ENCODE measurements at regions not wholly inside any gene's neighbourhood (a gene's known extent, or its start where the extent isn't known, plus 50 kb on each side); places are given as distances from the start of the nearest gene placed in this dataset.

DNA sequence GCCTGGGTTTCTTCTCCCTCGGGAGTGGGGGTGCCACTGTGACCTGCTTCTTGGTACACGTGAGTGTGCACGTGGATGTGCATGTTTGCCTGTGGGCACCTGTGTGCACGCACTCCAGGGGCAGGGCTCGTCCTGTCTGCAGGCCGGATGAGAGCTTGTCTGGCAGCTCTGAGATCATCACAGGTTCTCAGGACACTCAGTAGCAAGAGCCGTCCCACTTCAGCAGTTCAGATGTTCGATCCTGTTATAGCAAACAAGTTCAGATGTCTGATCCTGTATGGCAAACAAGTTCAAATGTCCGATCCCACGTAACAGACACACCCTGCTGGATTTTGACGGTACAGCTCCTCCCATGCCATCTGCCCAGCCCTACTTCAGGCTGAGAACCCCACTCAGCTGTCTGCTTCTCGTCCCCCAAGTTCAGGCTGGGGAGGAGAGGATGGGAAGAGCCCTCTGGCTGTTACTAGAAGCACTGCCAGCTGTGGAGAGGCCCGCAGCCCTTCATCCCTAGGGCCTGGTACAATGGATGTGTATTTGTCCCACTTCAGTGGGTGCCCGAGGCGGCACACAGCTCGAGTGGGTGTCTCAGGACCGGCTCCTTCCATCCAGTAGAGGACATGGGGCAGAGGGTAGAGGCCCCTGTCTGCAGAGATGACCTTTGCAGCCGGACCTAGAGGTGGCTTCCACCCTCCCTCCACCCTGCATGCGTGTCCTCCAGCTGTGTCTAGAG, 1126.9 kb downstream of the BRD1 start:
- no peak for DNase-seq (ENCODE audit: low read depth in 3 of 3)

DNA sequence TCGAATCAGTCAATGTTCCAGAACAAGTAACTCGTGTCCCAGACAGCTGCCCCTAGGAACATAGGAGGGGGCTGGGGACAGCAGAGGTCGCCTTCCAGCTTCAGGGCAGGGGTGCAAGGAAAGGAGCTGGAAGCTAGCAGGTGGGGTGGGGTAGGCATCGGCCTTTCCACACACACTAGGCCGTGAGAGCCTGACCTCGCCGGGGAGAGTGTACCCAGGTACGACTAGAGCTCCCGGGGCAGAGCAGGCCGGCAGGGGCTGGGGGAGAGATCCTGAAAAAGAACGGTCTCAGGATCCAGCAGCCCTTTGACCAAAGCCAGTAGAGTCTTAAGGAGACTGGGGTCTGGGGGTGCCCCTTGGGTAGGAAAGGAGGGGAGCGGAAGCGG, 1127.5 kb downstream of the BRD1 start:
- DNase-seq (ENCODE audit: low read depth in 3 of 3), result no peak

DNA sequence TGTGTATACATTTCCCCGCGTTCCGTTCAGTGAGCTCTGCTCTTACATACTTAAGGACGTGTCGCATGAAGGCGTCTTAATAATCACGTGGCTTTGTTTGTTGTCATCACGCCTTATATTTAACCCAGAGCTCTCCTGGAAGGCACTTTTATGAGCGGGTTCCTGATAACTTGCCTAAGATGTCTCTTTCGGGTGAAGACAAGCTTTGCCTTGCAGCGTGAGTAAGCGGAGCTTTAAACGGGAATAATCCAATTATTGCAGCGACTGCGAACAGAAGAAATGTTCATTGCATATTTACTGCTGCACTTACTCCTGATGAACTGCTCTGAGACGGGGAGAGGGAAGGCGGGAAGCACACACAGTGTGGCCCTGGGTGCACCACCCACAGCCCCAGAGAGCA, 1128.2 kb downstream of the BRD1 start:
- no peak for DNase-seq (ENCODE audit: low read depth in 3 of 3)

DNA sequence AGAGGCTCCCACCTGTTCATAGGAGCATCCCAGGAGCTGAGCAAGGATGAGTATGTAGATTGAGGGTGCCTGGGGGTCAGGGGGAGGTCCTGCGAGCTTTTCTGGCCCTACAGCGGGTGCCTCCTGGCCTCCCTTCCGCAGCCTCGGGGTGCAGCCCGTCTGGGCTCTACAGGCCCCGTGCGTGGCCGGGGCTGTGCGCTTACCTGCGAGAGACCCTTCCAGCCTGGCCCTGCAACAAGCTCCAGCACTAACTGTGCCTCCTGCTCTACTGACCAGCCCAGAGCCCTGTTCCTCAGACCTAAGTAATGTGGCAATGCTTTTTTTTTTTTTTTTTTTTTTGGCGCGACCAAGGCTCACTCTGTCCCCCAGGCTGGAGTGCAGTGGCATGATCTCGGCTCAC, 1129.1 kb downstream of the BRD1 start:
- no peak for DNase-seq (ENCODE audit: low read depth in 3 of 3)

DNA sequence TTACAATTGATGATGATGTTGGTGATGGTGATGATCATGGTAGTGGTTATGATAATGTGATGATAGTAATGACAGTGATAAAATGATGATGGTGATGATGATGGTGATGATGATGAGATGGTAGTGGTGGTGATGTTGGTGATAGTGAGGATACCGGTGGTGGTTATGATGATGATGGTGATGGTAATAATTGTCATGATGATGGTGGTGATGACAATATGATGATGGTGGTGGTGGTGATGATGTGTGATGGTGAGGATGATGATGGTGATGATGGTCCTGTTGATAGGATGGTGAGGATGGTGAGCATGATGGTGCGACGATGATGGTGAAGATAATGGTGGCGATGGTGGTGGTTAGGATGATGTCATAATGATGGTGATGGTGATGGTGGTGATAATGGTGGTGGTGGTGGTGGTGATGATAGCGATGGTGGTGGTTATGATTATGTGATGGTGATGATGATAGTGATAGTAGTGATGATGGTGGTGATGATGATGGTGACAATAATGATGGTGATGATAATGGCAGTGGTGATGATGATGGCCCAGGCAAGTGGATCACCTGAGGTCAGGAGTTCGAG, 1129.9 kb downstream of the BRD1 start:
- DNase-seq (ENCODE audit: low read depth in 3 of 3), result no peak

DNA sequence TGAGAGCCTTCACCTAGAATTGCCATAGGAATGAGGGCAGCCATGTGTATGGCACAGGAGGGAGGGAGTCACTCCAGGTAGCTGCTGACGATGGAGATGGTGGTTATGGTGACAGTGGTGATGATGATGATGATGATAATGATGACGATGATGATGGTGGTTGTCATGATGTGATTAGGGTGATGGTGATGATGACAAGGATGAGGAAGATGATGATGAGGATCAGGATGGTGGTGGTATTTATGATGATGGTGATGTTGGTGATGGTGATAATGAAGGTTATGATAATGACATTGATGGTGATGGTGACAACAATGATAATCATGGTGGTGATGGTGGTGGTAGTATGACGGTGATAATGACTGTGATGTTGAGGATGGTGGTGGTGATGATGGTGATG, 1130.5 kb downstream of the BRD1 start:
- no peak for DNase-seq (ENCODE audit: low read depth in 3 of 3)

DNA sequence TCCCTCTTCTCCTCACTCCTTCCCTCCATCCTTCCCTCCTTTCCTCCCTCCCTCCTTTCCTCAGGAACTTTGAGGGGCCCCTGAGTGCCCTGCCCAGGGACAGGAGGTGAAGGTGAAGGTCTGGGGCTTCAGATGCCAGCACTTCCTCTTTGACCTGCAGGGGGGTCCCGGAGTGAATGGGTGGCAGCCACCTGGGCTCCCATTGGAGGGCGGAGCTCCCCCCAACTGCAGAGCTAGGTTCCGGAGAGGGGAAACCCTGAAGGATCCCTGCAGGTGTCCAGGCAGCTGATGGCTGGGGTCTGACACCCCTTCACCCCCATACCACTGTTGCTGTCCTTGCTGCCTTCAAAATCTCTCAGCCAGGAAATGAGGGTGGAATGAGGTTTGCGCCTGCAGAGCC, 1131.3 kb downstream of the BRD1 start:
- DNase-seq (ENCODE audit: low read depth in 3 of 3), result no peak

- no peak for DNase-seq (ENCODE audit: low read depth in 3 of 3)
These were observed 1131.9 kb downstream of the BRD1 start for GRCh38 chr22:48695731-48696305.

DNA sequence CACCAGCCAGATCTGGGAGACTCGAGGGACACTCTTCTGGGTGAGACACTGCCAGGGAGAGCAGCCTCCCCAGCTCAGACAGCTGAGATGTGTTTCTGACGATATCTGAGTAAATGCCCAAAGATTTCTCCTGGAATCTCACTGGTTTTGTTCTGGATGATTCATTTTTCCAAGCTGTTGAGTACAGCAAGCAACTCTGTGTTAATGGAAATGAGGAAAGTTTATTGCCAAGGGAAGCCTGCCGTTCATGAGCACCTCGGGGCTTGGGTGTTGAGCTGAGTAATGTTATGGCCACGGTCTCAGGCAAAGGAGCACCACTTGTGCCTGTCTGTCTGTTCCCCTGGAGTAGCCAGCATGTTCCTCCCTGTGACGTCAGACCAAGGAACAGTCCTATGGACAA, 1132.4 kb downstream of the BRD1 start:
- no peak for DNase-seq (ENCODE audit: low read depth in 3 of 3)

- no peak for DNase-seq (ENCODE audit: low read depth in 3 of 3)
These were observed 1133.3 kb downstream of the BRD1 start for GRCh38 chr22:48694296-48694883.

GRCh38 chr22:48693377-48694135, 1134.1 kb downstream of the BRD1 start:
- no peak for DNase-seq (ENCODE audit: low read depth in 3 of 3)

GRCh38 chr22:48692734-48693376, 1134.8 kb downstream of the BRD1 start:
- DNase-seq (ENCODE audit: low read depth in 3 of 3), result no peak

GRCh38 chr22:48691431-48691851, 1136.2 kb downstream of the BRD1 start:
- no peak for DNase-seq (ENCODE audit: low read depth in 3 of 3)

- DNase-seq (ENCODE audit: low read depth in 3 of 3), result no peak
These were observed 1136.9 kb downstream of the BRD1 start for GRCh38 chr22:48690583-48691317.

DNA sequence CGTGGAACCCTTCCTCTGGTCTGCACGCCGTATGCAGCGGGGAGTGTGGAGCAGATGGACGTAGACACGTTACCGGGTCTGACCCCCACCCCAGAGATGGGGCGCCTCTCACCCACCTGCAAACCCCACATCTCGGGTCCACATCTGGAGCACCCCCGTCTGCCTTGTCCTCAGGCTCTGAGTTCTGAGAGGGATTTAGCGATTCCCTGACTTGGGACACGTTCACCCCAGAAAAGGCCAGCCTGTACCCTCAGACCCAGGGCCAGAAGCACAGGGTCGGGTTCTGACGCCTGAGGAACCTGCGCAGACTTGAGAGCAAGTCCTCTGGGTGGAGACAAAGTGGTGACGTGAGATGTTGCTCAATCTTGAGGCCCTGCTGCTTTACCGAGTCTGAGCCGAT, 1138.5 kb downstream of the BRD1 start:
- DNase-seq (ENCODE audit: low read depth in 3 of 3), result no peak

DNA sequence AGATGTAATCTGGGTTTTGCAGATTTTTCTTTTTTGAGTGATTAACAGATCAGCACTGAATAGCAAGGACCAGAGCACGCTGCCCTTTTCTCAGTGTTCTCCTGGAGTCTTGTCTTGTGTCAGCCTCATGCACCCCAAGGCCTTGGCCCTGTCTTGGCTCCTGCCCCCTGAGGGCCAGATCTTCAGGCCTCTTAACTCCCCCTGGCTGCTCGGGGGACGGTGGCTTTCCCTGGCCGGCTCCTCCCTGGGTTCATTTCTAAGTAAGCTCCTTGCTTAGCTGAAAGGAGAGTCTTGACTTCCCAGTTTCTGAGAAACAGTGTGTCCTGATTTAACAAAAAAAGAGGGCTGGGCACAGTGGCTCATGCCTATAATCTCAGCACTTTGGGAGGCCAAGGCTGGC, 1139.3 kb downstream of the BRD1 start:
- no peak for DNase-seq (ENCODE audit: low read depth in 3 of 3)

GRCh38 chr22:48687606-48688005, 1140.1 kb downstream of the BRD1 start:
- no peak for DNase-seq (ENCODE audit: low read depth in 3 of 3)

GRCh38 chr22:48686694-48687302, 1140.9 kb downstream of the BRD1 start:
- DNase-seq (ENCODE audit: low read depth in 3 of 3), result no peak

DNA sequence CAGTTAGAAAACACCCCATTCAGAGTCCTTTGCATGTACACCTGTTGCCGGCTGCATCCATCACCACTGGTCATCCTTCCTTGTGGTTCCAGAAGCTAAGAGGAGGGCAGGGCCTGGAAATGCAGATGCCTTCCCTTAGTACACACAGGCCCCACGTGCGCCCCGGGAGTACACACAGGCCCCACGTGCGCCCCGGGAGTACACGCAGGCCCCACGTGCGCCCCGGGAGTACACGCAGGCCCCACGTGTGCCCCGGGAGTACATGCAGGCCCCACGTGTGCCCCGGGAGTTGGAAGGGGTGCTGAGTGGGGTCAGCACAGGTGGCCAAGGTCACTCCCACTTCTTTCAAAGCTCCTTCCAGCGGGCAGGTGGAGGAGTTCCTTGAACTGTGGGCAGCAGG, 1141.9 kb downstream of the BRD1 start:
- no peak for DNase-seq (ENCODE audit: low read depth in 3 of 3)

DNA sequence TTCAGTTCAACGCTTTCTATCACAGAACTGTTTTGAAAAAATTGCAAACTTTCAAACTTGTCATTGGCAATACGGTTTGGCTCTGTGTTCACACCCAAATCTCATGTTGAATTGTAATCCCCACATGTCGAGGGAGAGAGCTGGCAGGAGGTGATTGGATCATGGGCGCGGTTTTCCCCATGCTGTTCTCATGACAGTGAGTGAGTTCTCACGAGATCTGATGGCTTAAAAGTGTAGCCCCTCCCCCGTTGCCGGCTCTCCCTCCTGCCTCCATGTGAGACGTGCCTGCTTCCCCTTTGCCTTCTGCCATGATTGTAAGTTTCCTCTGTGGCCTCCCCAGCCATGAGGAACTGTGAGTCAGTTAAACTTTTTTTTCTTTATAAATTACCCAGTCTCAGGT, 1144.0 kb downstream of the BRD1 start:
- no peak for DNase-seq (ENCODE audit: low read depth in 3 of 3)

- no peak for DNase-seq (ENCODE audit: low read depth in 3 of 3)
These were observed 1145.2 kb downstream of the BRD1 start for GRCh38 chr22:48682504-48682903.
